H1 (cell line): ENCODE measurements at regions not wholly inside any gene's neighbourhood (a gene's known extent, or its start where the extent isn't known, plus 50 kb on each side); places are given as distances from the start of the nearest gene placed in this dataset.

Experiments used
- CTCF ChIA-PET: fragments of 300-600 bp; sonication (Branson Sonifier 250); formaldehyde crosslinking; loops from one replicate; lab custom pipeline; 2021; ENCODE audit not compliant: partially characterized antibody; lab: Charles Lee
- POLR2A ChIA-PET: fragments of 300-600 bp; sonication (Branson Sonifier 250); formaldehyde crosslinking; loops from one replicate; lab custom pipeline; 2021; ENCODE audit warnings: inconsistent platforms; ENCODE audit not compliant: partially characterized antibody; lab: Charles Lee
- DNase-seq, 2 experiments: peaks; one replicate each; pipeline versions ENCODE4 v3.0.0 to v3.0.0-alpha.2; 2010 to 2022; ENCODE audit warnings: low spot score in 2 of 2, low read depth in 1 of 2, mixed read lengths in 1 of 2
- FAIRE-seq: peaks from 2 replicates; lab custom pipeline; 2011; peaks lifted over from hg19 to GRCh38; lab: Jason Lieb, UNC
- H2AFZ ChIP-seq: 2 replicates; pipeline ENCODE4 v1.8.1; 2012; ENCODE audit warnings: low read length, inconsistent platforms
- H2AK5ac ChIP-seq: 2 replicates; pipeline ENCODE4 v1.6.1; 2013; ENCODE audit warnings: low read depth, low read length
- H2BK120ac ChIP-seq: replicated peaks from 2 replicates; pipeline ENCODE3; 2013; ENCODE audit warnings: low read depth, low read length, inconsistent platforms
- H2BK12ac ChIP-seq: 2 replicates; pipeline ENCODE4 v1.6.1; 2013; ENCODE audit warnings: low read depth, low read length
- H2BK15ac ChIP-seq: 2 replicates; pipeline ENCODE4 v1.6.1; 2013; ENCODE audit warnings: low read length
- H2BK20ac ChIP-seq: 2 replicates; pipeline ENCODE4 v1.6.1; 2013; ENCODE audit warnings: low read length
- H2BK5ac ChIP-seq: 2 replicates; pipeline ENCODE4 v1.6.1; 2013; ENCODE audit warnings: low read depth, low read length
- H3K14ac ChIP-seq: 2 replicates; pipeline ENCODE4 v1.6.1; 2013; ENCODE audit warnings: inconsistent platforms; ENCODE audit not compliant: insufficient read length
- H3K18ac ChIP-seq: 2 replicates; pipeline ENCODE4 v1.6.1; 2013; ENCODE audit warnings: low read length; ENCODE audit errors: extremely low read depth
- H3K23ac ChIP-seq: 2 replicates; pipeline ENCODE4 v1.6.1; 2013; ENCODE audit warnings: inconsistent platforms; ENCODE audit not compliant: insufficient read length
- H3K23me2 ChIP-seq: 2 replicates; pipeline ENCODE4 v1.6.1; 2013; ENCODE audit warnings: low read depth, low read length
- H3K27ac ChIP-seq: 2 replicates; pipeline ENCODE4 v1.6.1; 2011; ENCODE audit warnings: low read depth, low read length, inconsistent platforms
- H3K27me3 ChIP-seq, 4 experiments: replicated peaks in 1 of 4; 1 replicate in 1 of 4; 2 replicates in 3 of 4; pipeline versions ENCODE4 v1.6.1 to v1.8.1; 2011 to 2013; ENCODE audit warnings: low read length in 3 of 4, mild to moderate bottlenecking in 3 of 4, inconsistent platforms in 2 of 4, mixed read lengths in 2 of 4, moderate library complexity in 1 of 4; ENCODE audit not compliant: control insufficient read depth in 3 of 4, insufficient read depth in 3 of 4; ENCODE audit errors: extremely low read depth in 1 of 4
- H3K36me3 ChIP-seq, 4 experiments: 2 replicates each; pipeline versions ENCODE4 v1.6.1 to v1.8.1; 2011 to 2013; ENCODE audit warnings: mild to moderate bottlenecking in 4 of 4, low read length in 3 of 4, moderate library complexity in 2 of 4, control low read depth in 1 of 4, inconsistent platforms in 1 of 4; ENCODE audit not compliant: insufficient read depth in 4 of 4, control insufficient read depth in 2 of 4
- H3K4ac ChIP-seq: replicated peaks from 2 replicates; pipeline ENCODE3; 2013; ENCODE audit warnings: low read length, low read depth, mixed read lengths, inconsistent platforms; ENCODE audit not compliant: insufficient read length
- H3K4me1 ChIP-seq, 4 experiments: replicated peaks in 1 of 4; 1 replicate in 1 of 4; 2 replicates in 3 of 4; pipeline versions ENCODE4 v1.6.1 to v1.8.1; 2011 to 2013; ENCODE audit warnings: low read length in 3 of 4, inconsistent platforms in 2 of 4, mixed read lengths in 1 of 4; ENCODE audit not compliant: insufficient read depth in 4 of 4, control insufficient read depth in 3 of 4
- H3K4me2 ChIP-seq, 2 experiments: 2 replicates each; pipeline versions ENCODE4 v1.6.1 to v1.8.1; 2011 to 2013; ENCODE audit warnings: low read depth in 2 of 2, low read length in 2 of 2, control low read depth in 1 of 2, inconsistent platforms in 1 of 2, mild to moderate bottlenecking in 1 of 2; ENCODE audit not compliant: insufficient read depth in 1 of 2
- H3K4me3 ChIP-seq, 4 experiments: fragments of 200-600, 300-600 bp in 1 of 4; sonication (generic), shearing (Covaris generic), sonication (Bioruptor Twin) in 1 of 4; 2 replicates each; pipeline versions ENCODE4 v1.5.1 to v1.8.1; 2011 to 2016; ENCODE audit warnings: low read length in 4 of 4, low read depth in 3 of 4, control low read depth in 2 of 4, inconsistent platforms in 2 of 4, mild to moderate bottlenecking in 2 of 4, mixed read lengths in 1 of 4, moderate library complexity in 1 of 4; ENCODE audit not compliant: insufficient read depth in 2 of 4; ENCODE audit errors: extremely low read depth in 1 of 4
- H3K56ac ChIP-seq: replicated peaks from 2 replicates; pipeline ENCODE3; 2013; ENCODE audit warnings: low read depth, mild to moderate bottlenecking, mixed read lengths, low read length, inconsistent platforms; ENCODE audit not compliant: insufficient read length
- H3K79me1 ChIP-seq: 2 replicates; pipeline ENCODE4 v1.6.1; 2013; ENCODE audit warnings: low read depth, low read length, control low read depth
- H3K79me2 ChIP-seq, 2 experiments: 2 replicates each; pipeline versions ENCODE4 v1.6.1 to v1.8.1; 2012 to 2013; ENCODE audit warnings: low read length in 2 of 2, mild to moderate bottlenecking in 2 of 2, inconsistent platforms in 1 of 2; ENCODE audit not compliant: insufficient read depth in 2 of 2, control insufficient read depth in 1 of 2
- H3K9ac ChIP-seq, 4 experiments: replicated peaks in 1 of 4; 1 replicate in 1 of 4; 2 replicates in 3 of 4; pipeline versions ENCODE4 v1.6.1 to v1.8.1; 2011 to 2013; ENCODE audit warnings: low read depth in 3 of 4, low read length in 3 of 4, control low read depth in 2 of 4, mild to moderate bottlenecking in 2 of 4, moderate library complexity in 2 of 4, inconsistent platforms in 1 of 4; ENCODE audit errors: extremely low read depth in 1 of 4
- H3K9me3 ChIP-seq, 2 experiments: 2 replicates each; pipeline versions ENCODE4 v1.6.1 to v1.8.1; 2012 to 2013; ENCODE audit warnings: mild to moderate bottlenecking in 2 of 2, moderate library complexity in 2 of 2, control low read depth in 1 of 2, inconsistent platforms in 1 of 2, low read depth in 1 of 2, low read length in 1 of 2, mixed read lengths in 1 of 2; ENCODE audit not compliant: insufficient read depth in 2 of 2
- H4K20me1 ChIP-seq, 2 experiments: replicated peaks in 1 of 2; 2 replicates each; pipeline versions ENCODE3 to v1.8.1; 2011 to 2013; ENCODE audit warnings: inconsistent platforms in 2 of 2, low read length in 2 of 2, mild to moderate bottlenecking in 1 of 2; ENCODE audit not compliant: insufficient read depth in 2 of 2, control insufficient read depth in 1 of 2
- H4K5ac ChIP-seq: 2 replicates; pipeline ENCODE4 v1.6.1; 2013; ENCODE audit warnings: low read length, low read depth, mixed read lengths, inconsistent platforms; ENCODE audit not compliant: insufficient read length
- H4K8ac ChIP-seq: 2 replicates; pipeline ENCODE4 v1.8.0; 2013; ENCODE audit warnings: mild to moderate bottlenecking, moderate library complexity, low read length, inconsistent platforms; ENCODE audit not compliant: insufficient read depth; ENCODE audit errors: extremely low read depth
- H4K91ac ChIP-seq: replicated peaks from 2 replicates; pipeline ENCODE3; 2013; ENCODE audit warnings: low read length, mixed read lengths, inconsistent platforms; ENCODE audit not compliant: insufficient read length
- BCL11A ChIP-seq, 2 experiments: IDR thresholded peaks; one replicate each; pipeline ENCODE4 v1.6.1; 2011; ENCODE audit warnings: low read depth in 2 of 2, low read length in 2 of 2, mild to moderate bottlenecking in 2 of 2
- BRCA1 ChIP-seq: IDR thresholded peaks from 2 replicates; pipeline ENCODE4 v1.6.1; 2012; ENCODE audit warnings: low read depth, low read length, improper control_type of control experiment
- EZH2 ChIP-seq: fragments of 200-600 bp; sonication (generic); IDR thresholded peaks from 2 replicates; pipeline ENCODE4 v1.7.1; 2012; ENCODE audit warnings: low read depth, mild to moderate bottlenecking, moderate library complexity, low read length, inconsistent platforms; ENCODE audit not compliant: severe bottlenecking
- GABPA ChIP-seq: IDR thresholded peaks from 2 replicates; pipeline ENCODE4 v1.6.1; 2011; ENCODE audit warnings: mild to moderate bottlenecking, low read length, moderate library complexity, borderline replicate concordance; ENCODE audit not compliant: insufficient read depth
- GTF2F1 ChIP-seq: IDR thresholded peaks from 2 replicates; pipeline ENCODE4 v1.6.1; 2012; ENCODE audit warnings: low read depth, low read length, improper control_type of control experiment, borderline replicate concordance
- JUN ChIP-seq: IDR thresholded peaks from 2 replicates; pipeline ENCODE4 v1.6.1; 2011; ENCODE audit warnings: low read depth, mild to moderate bottlenecking, improper control_type of control experiment, low read length
- KDM5A ChIP-seq: fragments of 200-600 bp; IDR thresholded peaks from 2 replicates; pipeline ENCODE4 v1.7.1; 2012; ENCODE audit warnings: mild to moderate bottlenecking, low read length, inconsistent platforms, mixed read lengths
- RBBP5 ChIP-seq: IDR thresholded peaks from 2 replicates; pipeline ENCODE4 v1.7.1; 2012; ENCODE audit warnings: low read depth, mild to moderate bottlenecking, inconsistent platforms, low read length, moderate library complexity, borderline replicate concordance
- RFX5 ChIP-seq: IDR thresholded peaks from 2 replicates; pipeline ENCODE4 v1.6.1; 2011; ENCODE audit warnings: low read depth, low read length, improper control_type of control experiment, borderline replicate concordance
- SIRT6 ChIP-seq: IDR thresholded peaks from one replicate; pipeline ENCODE4 v1.7.1; 2012; ENCODE audit warnings: low read length, inconsistent platforms
- SP1 ChIP-seq: IDR thresholded peaks from 2 replicates; pipeline ENCODE4 v1.6.1; 2011; ENCODE audit warnings: low read depth, low read length
- SP2 ChIP-seq: IDR thresholded peaks from 2 replicates; pipeline ENCODE4 v1.6.1; 2012; ENCODE audit warnings: mild to moderate bottlenecking, low read length, inconsistent platforms
- SP4 ChIP-seq: IDR thresholded peaks from 2 replicates; pipeline ENCODE4 v1.6.1; 2012; ENCODE audit warnings: low read length, inconsistent platforms
- SUZ12 ChIP-seq: fragments of 200-600 bp; sonication (generic); IDR thresholded peaks from 2 replicates; pipeline ENCODE4 v1.6.1; 2012; ENCODE audit warnings: mild to moderate bottlenecking, inconsistent platforms, low read length, moderate library complexity, mixed read lengths
- WGBS, 2 experiments: shearing (Covaris generic) in 1 of 2; methylation state at CpG; one replicate each; pipeline versions ENCODE4 v1.1.6 to v1.1.7; 2013 to 2015; ENCODE audit warnings: low lambda C conversion rate in 2 of 2, mixed read lengths in 2 of 2, inconsistent platforms in 1 of 2, low coverage in 1 of 2, missing lambda C conversion rate in 1 of 2; ENCODE audit not compliant: insufficient replicate concordance in 2 of 2, insufficient coverage in 1 of 2, insufficient read length in 1 of 2; ENCODE audit errors: extremely low coverage in 1 of 2, missing lambda C conversion rate in 1 of 2; 5-methylcytosine and 5-hydroxymethylcytosine counted together

DNA sequence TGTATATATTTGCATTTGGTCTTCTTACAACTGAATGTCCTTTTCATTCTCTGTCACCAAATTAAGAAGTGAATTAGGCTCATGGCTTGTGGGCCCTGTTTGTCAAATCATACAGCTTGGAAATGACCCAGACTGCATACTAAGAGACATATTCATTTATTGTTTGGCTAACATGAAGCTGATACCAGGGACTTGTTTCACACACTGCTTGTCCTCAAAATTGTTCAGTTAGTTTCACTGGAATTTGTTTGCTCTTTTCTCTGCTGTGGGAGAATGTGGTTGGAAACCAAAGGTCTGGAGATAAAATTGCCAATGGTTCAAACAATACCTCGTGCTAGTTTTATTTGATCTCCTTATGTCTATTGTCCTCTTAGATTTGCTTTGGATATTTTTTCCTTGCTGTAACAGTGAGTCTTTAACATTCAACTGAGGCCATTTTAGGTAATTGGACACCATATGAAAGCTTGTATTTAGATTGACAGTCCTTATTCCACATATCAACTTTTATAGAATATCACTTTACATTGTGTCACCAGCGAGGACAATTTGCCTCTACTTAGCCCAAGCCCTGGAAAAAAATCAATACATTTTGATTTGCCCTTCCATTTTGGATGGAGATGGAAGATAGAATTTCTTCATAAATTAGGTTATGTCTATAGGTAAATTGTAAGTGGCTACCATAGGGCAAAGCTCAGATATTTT, 144.3 kb upstream of the MTAP start:
- H2BK5ac ChIP-seq: no peak overlapping the region
- POLR2A ChIA-PET: no interaction called here
- FAIRE-seq (no peak), DNase-seq (no peak)
- no peak overlapping the region for H3K27ac ChIP-seq
- no peak overlapping the region for H3K4me3 ChIP-seq
- no peaks in the 10 kb centered on the region for H3K36me3 ChIP-seq
- H3K4me2 ChIP-seq: no peak overlapping the region
- H4K20me1 ChIP-seq: no peaks in the 10 kb centered on the region
- H4K8ac ChIP-seq: no peak overlapping the region
- H3K79me2 ChIP-seq: no peaks in the 10 kb centered on the region
- H3K9ac ChIP-seq: no peak overlapping the region
- H3K23me2 ChIP-seq: no peaks in the 10 kb centered on the region
- no peak overlapping the region for H2BK12ac ChIP-seq
- H3K4ac ChIP-seq: no peak overlapping the region
- no peak overlapping the region for H3K56ac ChIP-seq
- no peak overlapping the region for H2BK15ac ChIP-seq
- H2BK20ac ChIP-seq: no peak overlapping the region
- H3K14ac ChIP-seq: no peak overlapping the region
- no peak overlapping the region for H4K5ac ChIP-seq
- 84% methylated on average over 2 of the region's 2 CpGs; no CpG with 5 or more reads in 1 of the 2 experiments for WGBS, 2 experiments
- no peak overlapping the region for H2AK5ac ChIP-seq
- no peak overlapping the region for H2AFZ ChIP-seq
- H3K23ac ChIP-seq: no peak overlapping the region
- CTCF ChIA-PET: interaction anchor here (1.9 kb wide), 1 partner anchor 51 kb away, joined by 6 read pairs; no protein-coding TSS in a partner anchor
- H3K4me1 ChIP-seq: no peaks in the 10 kb centered on the region
- H3K79me1 ChIP-seq: no peaks in the 10 kb centered on the region
- H3K27me3 ChIP-seq: no peaks in the 10 kb centered on the region
- no peak overlapping the region for H3K18ac ChIP-seq
- no peak overlapping the region for H4K91ac ChIP-seq
- no peaks in the 10 kb centered on the region for H3K9me3 ChIP-seq
- no peak overlapping the region for H2BK120ac ChIP-seq
- TF ChIP-seq SP4: no peak
- TF ChIP-seq KDM5A: no peak
- TF ChIP-seq GTF2F1: no peak
- TF ChIP-seq SP2: no peak
- TF ChIP-seq RFX5: no peak
- no peak for TF ChIP-seq SUZ12
- no peak for TF ChIP-seq EZH2
- TF ChIP-seq SP1: no peak
- TF ChIP-seq BRCA1: no peak
- TF ChIP-seq BCL11A (IDR thresholded peaks at IDR 0.05; ENCODE audit: low read depth in 2 of 2, low read length in 2 of 2): no peak
- no peak for TF ChIP-seq SIRT6
- TF ChIP-seq RBBP5: no peak
- TF ChIP-seq GABPA: no peak
- TF ChIP-seq JUN: no peak
